Mammary epithelial cell (primary cell): ENCODE measurements at regions not wholly inside any gene's neighbourhood (a gene's known extent, or its start where the extent isn't known, plus 50 kb on each side); places are given as distances from the start of the nearest gene placed in this dataset.

ENCODE experiments used
- CTCF ChIP-seq, 2 donors: IDR thresholded peaks in 1 of 2; conservative IDR thresholded peaks in 1 of 2; 2 replicates each; pipeline ENCODE4 v1.5.1; 2011 to 2012; ENCODE audit warnings: inconsistent platforms in 2 of 2, low read length in 2 of 2, mild to moderate bottlenecking in 2 of 2, control low read depth in 1 of 2, low read depth in 1 of 2; ENCODE audit not compliant: insufficient read depth in 1 of 2; ENCODE audit errors: extremely low read depth in 1 of 2
- EZH2 ChIP-seq: IDR thresholded peaks from 2 replicates; pipeline ENCODE4 v1.6.1; 2012; ENCODE audit warnings: low read length, inconsistent platforms, borderline replicate concordance

DNA sequence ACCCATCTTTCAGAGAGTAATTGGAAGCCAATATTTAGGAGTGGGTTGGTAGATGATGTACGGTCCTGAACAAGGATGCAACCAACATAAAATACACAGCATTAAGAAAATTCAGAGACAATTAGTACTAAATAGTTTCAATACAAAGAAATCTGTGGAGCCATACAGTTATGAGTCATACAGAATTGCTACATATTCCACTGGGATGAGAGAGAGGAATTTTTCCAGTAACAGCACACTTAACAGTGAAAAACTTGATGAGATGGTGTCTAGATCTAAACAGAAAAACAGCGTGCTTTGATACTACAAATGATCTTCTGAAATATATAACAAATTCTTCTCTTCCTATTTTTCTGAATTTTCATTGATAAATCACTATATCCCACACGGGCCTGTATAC, 1999.3 kb upstream of the CDH9 start:
- TF ChIP-seq EZH2: no peak
- no peak for TF ChIP-seq CTCF (conservative IDR thresholded peaks at IDR 0.05 in 1 of 2, IDR thresholded peaks at IDR 0.05 in 1 of 2; ENCODE audit: extremely low read depth in 1 of 2, insufficient read depth in 1 of 2, low read depth in 1 of 2, low read length in 2 of 2)
